Esophagus squamous epithelium (tissue), 5 donors: ENCODE measurements at regions not wholly inside any gene's neighbourhood (a gene's known extent, or its start where the extent isn't known, plus 50 kb on each side); places are given as distances from the start of the nearest gene placed in this dataset.
A peak's percentile ranks its signal among the peaks of the same experiment; 100 is the strongest.

Source experiments
- DNase-seq: peaks from one replicate; lab custom pipeline; 2025; lab: John Stamatoyannopoulos, UW
- H3K27ac ChIP-seq, 4 donors: fragments of 200-600 bp; sonication (generic); one replicate each; pipeline ENCODE4 v1.5.1; 2016 to 2019; ENCODE audit warnings: mild to moderate bottlenecking in 1 of 4
- H3K27me3 ChIP-seq, 4 donors: fragments of 200-600 bp; sonication (generic); 1 replicate in 3 of 4; 2 replicates in 1 of 4; pipeline versions ENCODE4 v1.5.1 to v1.6.0; 2017 to 2021; ENCODE audit warnings: antibody characterized with exemption in 1 of 4
- H3K36me3 ChIP-seq, 3 donors: fragments of 200-600 bp; sonication (generic); one replicate each; pipeline ENCODE4 v1.5.1; 2016 to 2019
- H3K4me1 ChIP-seq, 3 donors: fragments of 200-600 bp; sonication (generic); one replicate each; pipeline ENCODE4 v1.5.1; 2017 to 2019
- H3K4me3 ChIP-seq, 4 donors: fragments of 200-600 bp; sonication (generic); 1 replicate in 3 of 4; 2 replicates in 1 of 4; pipeline ENCODE4 v1.5.1; 2016 to 2019; ENCODE audit warnings: mild to moderate bottlenecking in 2 of 4, moderate library complexity in 1 of 4
- H3K9me3 ChIP-seq, 3 donors: fragments of 200-600 bp; sonication (generic); one replicate each; pipeline ENCODE4 v1.5.1; 2016 to 2019
- CTCF ChIP-seq, 6 experiments: fragments of 450-650 bp in 4 of 6; fragments of 200-600 bp in 2 of 6; sonication (generic) in 2 of 6; IDR thresholded peaks; one replicate each; pipeline ENCODE4 v1.5.1; 2016 to 2019; ENCODE audit warnings: antibody characterized with exemption in 6 of 6, mild to moderate bottlenecking in 4 of 6, moderate library complexity in 4 of 6
- POLR2A ChIP-seq, 4 donors: fragments of 450-650 bp; IDR thresholded peaks; one replicate each; pipeline ENCODE4 v1.6.1; 2017; ENCODE audit warnings: antibody characterized with exemption in 4 of 4, mild to moderate bottlenecking in 4 of 4, moderate library complexity in 3 of 4
- WGBS, 2 donors: methylation state at CpG; one replicate each; pipeline ENCODE4 v1.1.5; 2018; 5-methylcytosine and 5-hydroxymethylcytosine counted together
- intact Hi-C: fragments of 100-400 bp; cut with DNase I; formaldehyde crosslinking; loops from one replicate; pipeline ENCODE4 v1.15.0; 2022
- donor health status: DM: yes; HTN: yes; CAD: no.

- TF ChIP-seq POLR2A (IDR thresholded peaks at IDR 0.05) (no peak), CTCF (IDR thresholded peaks at IDR 0.05) (no peak)
- DNase-seq, result no peak
- H3K27ac ChIP-seq, result no peak overlapping the region
- no peak overlapping the region for H3K4me3 ChIP-seq
- H3K4me1 ChIP-seq, result no peaks in the 10 kb centered on the region
- peaks cover 0 to 10% (median 5%) of the 10 kb centered on the region in 3 donors for H3K9me3 ChIP-seq
- intact Hi-C loops, result no loop called here
- no peaks in the 10 kb centered on the region for H3K36me3 ChIP-seq
- WGBS, 2 donors, result 75 to 78% methylated on average over 1 of the region's 1 CpG
- peaks cover 0 to 46% (median 0%) of the 10 kb centered on the region in 4 donors for H3K27me3 ChIP-seq
Measured at GRCh38 chr16:89027281-89027680, 50.3 kb upstream of the CBFA2T3 start.

GRCh38 chr16:89031715-89032659 is 55.0 kb upstream of the CBFA2T3 start:
- Histone ChIP-seq H3K4me1 (no peaks in the 10 kb centered on the region), H3K4me3 (peak overlapping the region in 1 of 4 donors; percentile 1), H3K27me3 (peaks cover 0 to 63% (median 0%) of the 10 kb centered on the region in 4 donors), H3K9me3 (no peaks in the 10 kb centered on the region), H3K27ac (no peak overlapping the region), H3K36me3 (no peaks in the 10 kb centered on the region)
- TF ChIP-seq CTCF (IDR thresholded peaks at IDR 0.05) (no peak), POLR2A (IDR thresholded peaks at IDR 0.05) (no peak)
- WGBS, 2 donors, result 63 to 68% methylated on average over 23 to 24 of the region's 24 CpGs
- no peak for DNase-seq
- intact Hi-C loops, result no loop called here

- DNase-seq, result no peak
- 76 to 78% methylated on average over 7 to 10 of the region's 10 CpGs for WGBS, 2 donors
- TF ChIP-seq POLR2A (IDR thresholded peaks at IDR 0.05), result no peak
- TF ChIP-seq CTCF (IDR thresholded peaks at IDR 0.05), result no peak
- Histone ChIP-seq H3K36me3 (no peaks in the 10 kb centered on the region), H3K9me3 (no peaks in the 10 kb centered on the region), H3K27ac (no peak overlapping the region), H3K4me1 (no peaks in the 10 kb centered on the region), H3K27me3 (peaks cover 0 to 70% (median 0%) of the 10 kb centered on the region in 4 donors), H3K4me3 (no peak overlapping the region)
- intact Hi-C loops, result no loop called here
Measured at GRCh38 chr16:89033304-89033703, 56.3 kb upstream of the CBFA2T3 start.

GRCh38 chr16:89033796-89034572 is 57.0 kb upstream of the CBFA2T3 start:
- intact Hi-C loops, result no loop called here
- H3K27ac ChIP-seq, result no peak overlapping the region
- H3K4me3 ChIP-seq, result no peak overlapping the region
- H3K4me1 ChIP-seq, result no peaks in the 10 kb centered on the region
- TF ChIP-seq POLR2A (IDR thresholded peaks at IDR 0.05) (no peak), CTCF (IDR thresholded peaks at IDR 0.05) (no peak)
- no peaks in the 10 kb centered on the region for H3K9me3 ChIP-seq
- 88 to 90% methylated on average over 18 to 20 of the region's 31 CpGs for WGBS, 2 donors
- no peak for DNase-seq
- H3K27me3 ChIP-seq, result peaks cover 0 to 73% (median 0%) of the 10 kb centered on the region in 4 donors
- H3K36me3 ChIP-seq, result no peaks in the 10 kb centered on the region

GRCh38 chr16:89034573-89034961 is 57.6 kb upstream of the CBFA2T3 start:
- 18 to 31% methylated on average over 2 to 7 of the region's 10 CpGs for WGBS, 2 donors
- TF ChIP-seq POLR2A (IDR thresholded peaks at IDR 0.05) (no peak), CTCF (IDR thresholded peaks at IDR 0.05) (no peak)
- Histone ChIP-seq H3K9me3 (no peaks in the 10 kb centered on the region), H3K4me3 (no peak overlapping the region), H3K27ac (no peak overlapping the region), H3K27me3 (peaks cover 0 to 79% (median 0%) of the 10 kb centered on the region in 4 donors), H3K4me1 (no peaks in the 10 kb centered on the region), H3K36me3 (no peaks in the 10 kb centered on the region)
- no peak for DNase-seq
- intact Hi-C loops, result no loop called here
